ENCODE measurements at regions not wholly inside any gene's neighbourhood (a gene's known extent, or its start where the extent isn't known, plus 50 kb on each side); places are given as distances from the start of the nearest gene placed in this dataset.

GRCh38 chr4:125988464-125988863, 673.7 kb downstream of the FAT4 start:
- DNase-seq (ENCODE audit: low read depth) = no peak
- no peak overlapping the region for H3K4me3 ChIP-seq (ENCODE audit: low read length)
- TF ChIP-seq CTCF (conservative IDR thresholded peaks at IDR 0.05; ENCODE audit: low read length) = no peak

GRCh38 chr4:125991398-125991797, 676.6 kb downstream of the FAT4 start:
- H3K4me3 ChIP-seq (ENCODE audit: low read length) = no peak overlapping the region
- no peak for DNase-seq (ENCODE audit: low read depth)
- no peak for TF ChIP-seq CTCF (conservative IDR thresholded peaks at IDR 0.05; ENCODE audit: low read length)

- TF ChIP-seq CTCF (conservative IDR thresholded peaks at IDR 0.05; ENCODE audit: low read length) = no peak
- peak; percentile 2 for DNase-seq (ENCODE audit: low read depth)
- H3K4me3 ChIP-seq (ENCODE audit: low read length) = no peak overlapping the region
Observed at GRCh38 chr4:125992891-125993290, 678.1 kb downstream of the FAT4 start.

- no peak overlapping the region for H3K4me3 ChIP-seq (ENCODE audit: low read length)
- no peak for DNase-seq (ENCODE audit: low read depth)
- no peak for TF ChIP-seq CTCF (conservative IDR thresholded peaks at IDR 0.05; ENCODE audit: low read length)
Observed at GRCh38 chr4:125994024-125994423, 679.3 kb downstream of the FAT4 start.

- no peak overlapping the region for H3K4me3 ChIP-seq (ENCODE audit: low read length)
Observed at GRCh38 chr4:125994430-125994829, 679.7 kb downstream of the FAT4 start.

GRCh38 chr4:126004941-126005340, 690.2 kb downstream of the FAT4 start:
- TF ChIP-seq CTCF (conservative IDR thresholded peaks at IDR 0.05; ENCODE audit: low read length) = no peak
- DNase-seq (ENCODE audit: low read depth) = peak; percentile 23
- H3K4me3 ChIP-seq (ENCODE audit: low read length) = no peak overlapping the region

More at GRCh38 chr4:125994430-125994829, 679.7 kb downstream of the FAT4 start:
- DNase-seq (ENCODE audit: low read depth) = no peak
- no peak for TF ChIP-seq CTCF (conservative IDR thresholded peaks at IDR 0.05; ENCODE audit: low read length)

- DNase-seq (ENCODE audit: low read depth) = no peak
- H3K4me3 ChIP-seq (ENCODE audit: low read length) = no peak overlapping the region
- no peak for TF ChIP-seq CTCF (conservative IDR thresholded peaks at IDR 0.05; ENCODE audit: low read length)
Observed at GRCh38 chr4:126007142-126007541, 692.4 kb downstream of the FAT4 start.
